GM12878 (cell line): ENCODE measurements at regions not wholly inside any gene's neighbourhood (a gene's known extent, or its start where the extent isn't known, plus 50 kb on each side); places are given as distances from the start of the nearest gene placed in this dataset.

Experiments
- ATAC-seq: fragments of 200-7000 bp; cut with Tn5 transposase; 3 replicates; pipeline ENCODE4 v1.9.1; 2020; ENCODE audit warnings: mild to moderate bottlenecking, moderate library complexity
- BruUV-seq: library from RNA; stranded (reverse); fragments of 400-500 nt; replicated peaks from 2 replicates; lab custom pipeline; 2021; lab: Mats Ljungman, UMichigan
- CTCF ChIA-PET: fragments of 300-600 bp; sonication (Branson Sonifier 250); formaldehyde crosslinking; extraction: SDS; loops from one replicate; lab custom pipeline; 2021; ENCODE audit warnings: inconsistent platforms; lab: Yijun Ruan, JAX
- POLR2A ChIA-PET: fragments of 350-600 bp; formaldehyde crosslinking; extraction: SDS; loops from one replicate; lab custom pipeline; 2021; ENCODE audit warnings: inconsistent platforms; lab: Charles Lee
- RAD21 ChIA-PET: fragments of 300-600 bp; sonication (Branson Sonifier 250); formaldehyde crosslinking; loops from one replicate; lab custom pipeline; 2023; ENCODE audit warnings: antibody characterized with exemption; ENCODE audit not compliant: unreplicated experiment; lab: Charles Lee
- SMC1A ChIA-PET: fragments of 300-600 bp; sonication (Branson Sonifier 250); formaldehyde crosslinking; loops from one replicate; lab custom pipeline; 2023; ENCODE audit not compliant: unreplicated experiment, uncharacterized antibody; lab: Charles Lee
- DNase-seq: peaks from one replicate; pipeline ENCODE4 v3.0.0-alpha.2; 2011; ENCODE audit warnings: low read depth, low spot score
- FAIRE-seq: peaks from 3 replicates; lab custom pipeline; 2011; peaks lifted over from hg19 to GRCh38; lab: Jason Lieb, UNC
- H2AFZ ChIP-seq: 2 replicates; pipeline ENCODE4 v1.6.0; 2011; ENCODE audit warnings: low read depth, low read length, control low read depth; ENCODE audit not compliant: control insufficient read depth
- H3K27ac ChIP-seq: 2 replicates; pipeline ENCODE4 v1.5.1; 2011; ENCODE audit warnings: control low read depth; ENCODE audit not compliant: control insufficient read depth, insufficient read depth
- H3K27me3 ChIP-seq, 2 experiments: replicated peaks in 1 of 2; 2 replicates each; pipeline versions ENCODE4 v1.6.0 to v1.6.1; 2011; ENCODE audit warnings: low read length in 1 of 2; ENCODE audit not compliant: control insufficient read depth in 2 of 2, insufficient read depth in 2 of 2
- H3K36me3 ChIP-seq, 2 experiments: 2 replicates each; pipeline ENCODE4 v1.5.1; 2011; ENCODE audit warnings: low read length in 1 of 2; ENCODE audit not compliant: control insufficient read depth in 2 of 2, insufficient read depth in 2 of 2
- H3K4me1 ChIP-seq: 2 replicates; pipeline ENCODE4 v1.6.1; 2011; ENCODE audit warnings: mild to moderate bottlenecking, low read length, moderate library complexity, mixed read lengths; ENCODE audit not compliant: control insufficient read depth, insufficient read depth
- H3K4me2 ChIP-seq: 2 replicates; pipeline ENCODE4 v1.6.0; 2011; ENCODE audit warnings: control low read depth; ENCODE audit not compliant: control insufficient read depth, insufficient read depth
- H3K4me3 ChIP-seq: fragments of 200-600 bp; sonication (generic); 2 replicates; pipeline ENCODE4 v1.5.1; 2016
- H3K79me2 ChIP-seq: 2 replicates; pipeline ENCODE4 v1.6.0; 2011; ENCODE audit warnings: low read length; ENCODE audit not compliant: control insufficient read depth, insufficient read depth
- H3K9ac ChIP-seq: 2 replicates; pipeline ENCODE4 v1.8.0; 2011; ENCODE audit warnings: low read length, control low read depth, mixed read lengths; ENCODE audit not compliant: control insufficient read depth, insufficient read depth
- H3K9me3 ChIP-seq: replicated peaks from 3 replicates; pipeline ENCODE4 v1.5.1; 2011; ENCODE audit warnings: mild to moderate bottlenecking, low read length; ENCODE audit not compliant: control insufficient read depth, insufficient read depth
- H4K20me1 ChIP-seq: 2 replicates; pipeline ENCODE4 v1.6.0; 2011; ENCODE audit not compliant: control insufficient read depth, insufficient read depth
- ATF7 ChIP-seq: fragments of 450-650 bp; IDR thresholded peaks from 2 replicates; pipeline ENCODE4 v1.6.1; 2016; ENCODE audit warnings: low read depth, mild to moderate bottlenecking
- CREM ChIP-seq: IDR thresholded peaks from 2 replicates; pipeline ENCODE4 v1.6.1; 2014; ENCODE audit warnings: antibody characterized with exemption, low read depth
- IKZF1 ChIP-seq: fragments of 450-650 bp; conservative IDR thresholded peaks from 2 replicates; pipeline ENCODE4 v1.6.1; 2017; ENCODE audit warnings: antibody characterized with exemption, mild to moderate bottlenecking
- IRF4 ChIP-seq: IDR thresholded peaks from 2 replicates; pipeline ENCODE4 v1.6.1; 2011; ENCODE audit warnings: low read depth, low read length
- MYC ChIP-seq: IDR thresholded peaks from 2 replicates; pipeline ENCODE4 v1.6.1; 2011; ENCODE audit warnings: mild to moderate bottlenecking, low read length, moderate library complexity, inconsistent platforms; ENCODE audit not compliant: insufficient read depth, insufficient replicate concordance, insufficient read length, severe bottlenecking
- NBN ChIP-seq: fragments of 450-650 bp; IDR thresholded peaks from 2 replicates; pipeline ENCODE4 v1.6.1; 2016
- NFYB ChIP-seq: IDR thresholded peaks from 2 replicates; pipeline ENCODE4 v1.6.1; 2011; ENCODE audit warnings: low read depth, mild to moderate bottlenecking, low read length, improper control_type of control experiment, moderate library complexity; ENCODE audit not compliant: insufficient read depth
- PML ChIP-seq: IDR thresholded peaks from 2 replicates; pipeline ENCODE4 v1.6.1; 2012; ENCODE audit warnings: low read length, inconsistent platforms
- POLR2A ChIP-seq: IDR thresholded peaks from 2 replicates; pipeline ENCODE4 v1.6.1; 2011; ENCODE audit warnings: low read depth, mild to moderate bottlenecking, low read length
- RUNX3 ChIP-seq: IDR thresholded peaks from 2 replicates; pipeline ENCODE4 v1.6.1; 2012; ENCODE audit warnings: low read length, inconsistent platforms
- SIX5 ChIP-seq: IDR thresholded peaks from 2 replicates; pipeline ENCODE4 v1.6.1; 2011; ENCODE audit warnings: mild to moderate bottlenecking, low read depth, low read length, moderate library complexity; ENCODE audit not compliant: severe bottlenecking
- SMAD5 ChIP-seq: IDR thresholded peaks from 2 replicates; pipeline ENCODE4 v1.6.1; 2016; ENCODE audit warnings: antibody characterized with exemption, low read depth
- SUZ12 ChIP-seq: fragments of 200-600 bp; sonication (generic); IDR thresholded peaks from one replicate; pipeline ENCODE4 v1.6.1; 2018; ENCODE audit warnings: antibody characterized with exemption, mild to moderate bottlenecking; ENCODE audit not compliant: unreplicated experiment
- TCF12 ChIP-seq: IDR thresholded peaks from 2 replicates; pipeline ENCODE4 v1.6.1; 2011; ENCODE audit warnings: low read depth, mild to moderate bottlenecking, low read length
- ZNF24 ChIP-seq: fragments of 450-650 bp; IDR thresholded peaks from 2 replicates; pipeline ENCODE4 v1.6.1; 2017; ENCODE audit warnings: antibody characterized with exemption, mild to moderate bottlenecking
- ZNF274 ChIP-seq: IDR thresholded peaks from one replicate; pipeline ENCODE4 v1.8.0; 2011; ENCODE audit not compliant: insufficient read length, insufficient read depth
- WGBS: methylation state at CpG from one replicate; pipeline ENCODE4 v1.1.6; 2016; ENCODE audit warnings: low lambda C conversion rate; ENCODE audit not compliant: insufficient replicate concordance, insufficient coverage; ENCODE audit errors: missing lambda C conversion rate; 5-methylcytosine and 5-hydroxymethylcytosine counted together
- in situ Hi-C: fragments of 300-500 bp; cut with MboI; formaldehyde crosslinking; loops from 9 replicates; pipeline ENCODE4 v1.14.3; 2018; ENCODE audit warnings: mixed read lengths
- intact Hi-C: fragments of 100-400 bp; cut with micrococcal nuclease; formaldehyde crosslinking; loops from one replicate; pipeline ENCODE4 v1.14.2; 2022; ENCODE audit not compliant: unreplicated experiment
- TF ChIP-seq, protein P1 (sequence below): IDR thresholded peaks from 2 replicates; pipeline ENCODE4 v1.6.1; 2011; ENCODE audit warnings: borderline replicate concordance, low read depth, mild to moderate bottlenecking, moderate library complexity, mixed read lengths, low read length; ENCODE audit not compliant: insufficient read depth; ENCODE audit errors: extremely low read length
- TF ChIP-seq, protein P2 (sequence below): IDR thresholded peaks from 2 replicates; pipeline ENCODE4 v1.6.1; 2011; ENCODE audit warnings: borderline replicate concordance, low read depth, mild to moderate bottlenecking, moderate library complexity, low read length; ENCODE audit not compliant: insufficient read depth, poor library complexity, severe bottlenecking
- TF ChIP-seq, protein P3 (sequence below): fragments of 150-350 bp; IDR thresholded peaks from 2 replicates; pipeline ENCODE4 v1.6.1; 2014; ENCODE audit warnings: mild to moderate bottlenecking, low read depth, low read length

DNA sequence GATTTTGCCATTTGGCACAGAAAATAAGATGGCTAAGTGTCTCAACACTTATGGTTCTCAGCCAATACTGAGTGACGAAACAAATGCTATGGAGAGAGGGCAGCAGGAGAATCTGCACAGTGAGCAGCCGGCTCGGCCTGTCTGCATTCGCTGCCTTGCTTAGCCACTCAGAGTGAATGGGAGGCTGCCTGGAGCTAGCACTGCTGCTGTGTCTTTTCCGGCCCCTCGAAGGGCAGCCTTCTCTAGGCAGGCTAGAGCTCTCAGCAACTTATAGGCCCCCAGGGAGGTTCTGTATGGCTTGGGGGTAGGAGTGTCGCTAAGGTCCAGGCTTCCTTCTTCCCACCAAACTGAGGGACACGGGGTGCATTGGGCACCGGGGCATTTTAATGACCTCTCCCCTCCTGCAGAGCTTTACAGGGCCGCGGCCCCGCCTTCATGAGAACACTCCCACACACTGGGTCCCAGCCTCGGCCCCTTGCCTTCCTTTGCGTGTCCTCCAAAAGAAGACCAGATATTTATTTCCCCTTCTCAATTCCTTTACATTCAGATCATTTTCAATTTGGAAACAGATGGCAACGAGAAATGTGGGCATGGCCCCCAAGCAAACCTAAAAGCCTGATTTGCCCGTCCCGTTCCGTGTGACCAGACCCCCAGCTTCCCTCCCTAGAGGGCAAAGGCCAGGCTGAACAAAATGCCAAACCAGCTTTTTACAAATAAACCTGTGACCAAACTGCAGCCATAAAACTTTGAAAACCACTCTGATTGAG is 670.9 kb downstream of the TOX3 start:
- in situ Hi-C loops (no loop called here), intact Hi-C loops (no loop called here)
- Histone ChIP-seq H3K4me3 (no peak overlapping the region), H3K4me2 (no peak overlapping the region), H2AFZ (no peak overlapping the region), H3K36me3 (no peaks in the 10 kb centered on the region), H3K27ac (no peak overlapping the region), H3K4me1 (no peaks in the 10 kb centered on the region), H3K9ac (no peak overlapping the region), H3K27me3 (no peaks in the 10 kb centered on the region), H4K20me1 (no peaks in the 10 kb centered on the region), H3K79me2 (no peaks in the 10 kb centered on the region), H3K9me3 (no peaks in the 10 kb centered on the region)
- FAIRE-seq = no peak
- DNase-seq = no peak
- ATAC-seq = no peak
- WGBS = 29% methylated on average over 18 of the region's 18 CpGs
- ChIA-PET POLR2A (no interaction called here), SMC1A (no interaction called here), CTCF (no interaction called here), RAD21 (no interaction called here)
- no TSS peak for BruUV-seq
- TF ChIP-seq, protein P1, sequence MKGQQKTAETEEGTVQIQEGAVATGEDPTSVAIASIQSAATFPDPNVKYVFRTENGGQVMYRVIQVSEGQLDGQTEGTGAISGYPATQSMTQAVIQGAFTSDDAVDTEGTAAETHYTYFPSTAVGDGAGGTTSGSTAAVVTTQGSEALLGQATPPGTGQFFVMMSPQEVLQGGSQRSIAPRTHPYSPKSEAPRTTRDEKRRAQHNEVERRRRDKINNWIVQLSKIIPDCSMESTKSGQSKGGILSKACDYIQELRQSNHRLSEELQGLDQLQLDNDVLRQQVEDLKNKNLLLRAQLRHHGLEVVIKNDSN = no peak
- TF ChIP-seq NFYB (no peak), PML (no peak), MYC (no peak), SMAD5 (no peak), SUZ12 (no peak), SIX5 (no peak), ZNF24 (no peak), ZNF274 (no peak), ATF7 (no peak), CREM (no peak), POLR2A (no peak), NBN (no peak), IKZF1 (no peak), TCF12 (no peak), RUNX3 (no peak), IRF4 (no peak)
- TF ChIP-seq, protein P2, sequence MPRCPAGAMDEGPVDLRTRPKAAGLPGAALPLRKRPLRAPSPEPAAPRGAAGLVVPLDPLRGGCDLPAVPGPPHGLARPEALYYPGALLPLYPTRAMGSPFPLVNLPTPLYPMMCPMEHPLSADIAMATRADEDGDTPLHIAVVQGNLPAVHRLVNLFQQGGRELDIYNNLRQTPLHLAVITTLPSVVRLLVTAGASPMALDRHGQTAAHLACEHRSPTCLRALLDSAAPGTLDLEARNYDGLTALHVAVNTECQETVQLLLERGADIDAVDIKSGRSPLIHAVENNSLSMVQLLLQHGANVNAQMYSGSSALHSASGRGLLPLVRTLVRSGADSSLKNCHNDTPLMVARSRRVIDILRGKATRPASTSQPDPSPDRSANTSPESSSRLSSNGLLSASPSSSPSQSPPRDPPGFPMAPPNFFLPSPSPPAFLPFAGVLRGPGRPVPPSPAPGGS = no peak
- TF ChIP-seq, protein P3, sequence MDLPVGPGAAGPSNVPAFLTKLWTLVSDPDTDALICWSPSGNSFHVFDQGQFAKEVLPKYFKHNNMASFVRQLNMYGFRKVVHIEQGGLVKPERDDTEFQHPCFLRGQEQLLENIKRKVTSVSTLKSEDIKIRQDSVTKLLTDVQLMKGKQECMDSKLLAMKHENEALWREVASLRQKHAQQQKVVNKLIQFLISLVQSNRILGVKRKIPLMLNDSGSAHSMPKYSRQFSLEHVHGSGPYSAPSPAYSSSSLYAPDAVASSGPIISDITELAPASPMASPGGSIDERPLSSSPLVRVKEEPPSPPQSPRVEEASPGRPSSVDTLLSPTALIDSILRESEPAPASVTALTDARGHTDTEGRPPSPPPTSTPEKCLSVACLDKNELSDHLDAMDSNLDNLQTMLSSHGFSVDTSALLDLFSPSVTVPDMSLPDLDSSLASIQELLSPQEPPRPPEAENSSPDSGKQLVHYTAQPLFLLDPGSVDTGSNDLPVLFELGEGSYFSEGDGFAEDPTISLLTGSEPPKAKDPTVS = no peak
